ENCODE measurements at regions not wholly inside any gene's neighbourhood (a gene's known extent, or its start where the extent isn't known, plus 50 kb on each side); places are given as distances from the start of the nearest gene placed in this dataset.

GRCh38 chr4:163772238-163772637, 277.7 kb downstream of the TMA16 start:
- Histone ChIP-seq H3K27ac (ENCODE audit: extremely low read depth, low read depth, low read length) (no peak overlapping the region), H3K9me3 (ENCODE audit: control insufficient read depth, insufficient read depth, low read depth, low read length) (no peaks in the 10 kb centered on the region), H3K4me1 (ENCODE audit: control insufficient read depth, insufficient read depth, low read length) (no peaks in the 10 kb centered on the region), H3K4me3 (ENCODE audit: low read depth, low read length) (no peak overlapping the region), H3K36me3 (ENCODE audit: control insufficient read depth in 2 of 2, insufficient read depth in 1 of 2, low read length in 2 of 2) (no peaks in the 10 kb centered on the region)
- CTCF ChIA-PET = no interaction called here
- no peak for TF ChIP-seq ZNF530 (tag by site-specific recombination; IDR thresholded peaks at IDR 0.05; ENCODE audit: low read depth)
- TF ChIP-seq ZNF777 (tag by site-specific recombination; IDR thresholded peaks at IDR 0.05; ENCODE audit: borderline replicate concordance) = no peak
- TF ChIP-seq ZNF560 (tag by site-specific recombination; IDR thresholded peaks at IDR 0.05; ENCODE audit: borderline replicate concordance) = no peak
- no peak for TF ChIP-seq ZNF513 (tag by site-specific recombination; IDR thresholded peaks at IDR 0.05)
- TF ChIP-seq SCRT1 (tag by site-specific recombination; IDR thresholded peaks at IDR 0.05; ENCODE audit: borderline replicate concordance) = no peak
- no peak for TF ChIP-seq SCRT2 (tag by site-specific recombination; IDR thresholded peaks at IDR 0.05)
- TF ChIP-seq ZNF837 (tag by site-specific recombination; IDR thresholded peaks at IDR 0.05) = no peak
- no peak for TF ChIP-seq ZBTB1 (tag by site-specific recombination; IDR thresholded peaks at IDR 0.05)
- no peak for TF ChIP-seq PRDM10 (tag by site-specific recombination; IDR thresholded peaks at IDR 0.05)
- POLR2A ChIA-PET = no interaction called here

GRCh38 chr4:163773940-163774339, 279.4 kb downstream of the TMA16 start:
- ChIA-PET POLR2A (no interaction called here), CTCF (no interaction called here)
- no peak overlapping the region for H3K4me3 ChIP-seq (ENCODE audit: low read depth, low read length)
- TF ChIP-seq ZNF223 (tag by site-specific recombination; IDR thresholded peaks at IDR 0.05) (no peak), ZSCAN23 (tag by site-specific recombination; IDR thresholded peaks at IDR 0.05) (no peak), ZNF580 (tag by site-specific recombination; IDR thresholded peaks at IDR 0.05) (no peak), ZNF639 (tag by site-specific recombination; IDR thresholded peaks at IDR 0.05) (no peak), ZNF76 (tag by site-specific recombination; IDR thresholded peaks at IDR 0.05; ENCODE audit: borderline replicate concordance, low read depth) (no peak), ZNF335 (tag by site-specific recombination; conservative IDR thresholded peaks at IDR 0.05) (no peak), ZNF23 (tag by site-specific recombination; IDR thresholded peaks at IDR 0.05; ENCODE audit: borderline replicate concordance) (no peak), ZBTB20 (tag by site-specific recombination; IDR thresholded peaks at IDR 0.05) (no peak), ZNF157 (tag by site-specific recombination; IDR thresholded peaks at IDR 0.05) (no peak), ZNF473 (tag by site-specific recombination; IDR thresholded peaks at IDR 0.05) (no peak), KLF9 (tag by site-specific recombination; IDR thresholded peaks at IDR 0.05; ENCODE audit: low read depth) (no peak), BCL11A (tag by site-specific recombination; IDR thresholded peaks at IDR 0.05; ENCODE audit: low read depth) (no peak), BCL6B (tag by site-specific recombination; IDR thresholded peaks at IDR 0.05) (no peak), ZNF211 (tag by site-specific recombination; IDR thresholded peaks at IDR 0.05; ENCODE audit: low read depth) (no peak), ZNF169 (tag by site-specific recombination; IDR thresholded peaks at IDR 0.05) (no peak)
- no peaks in the 10 kb centered on the region for H3K4me1 ChIP-seq (ENCODE audit: control insufficient read depth, insufficient read depth, low read length)
- no peaks in the 10 kb centered on the region for H3K9me3 ChIP-seq (ENCODE audit: control insufficient read depth, insufficient read depth, low read depth, low read length)
- H3K27ac ChIP-seq (ENCODE audit: extremely low read depth, low read depth, low read length) = no peak overlapping the region
- H3K36me3 ChIP-seq (ENCODE audit: control insufficient read depth in 2 of 2, insufficient read depth in 1 of 2, low read length in 2 of 2) = no peaks in the 10 kb centered on the region
